ENCODE measurements at regions not wholly inside any gene's neighbourhood (a gene's known extent, or its start where the extent isn't known, plus 50 kb on each side); places are given as distances from the start of the nearest gene placed in this dataset.

GRCh38 chr14:51575349-51576116 lies 76.2 kb upstream of the FRMD6 start:
- no peaks in the 10 kb centered on the region for H3K79me1 ChIP-seq (ENCODE audit: low read depth, low read length)
- no peak overlapping the region for H3K27ac ChIP-seq (replicated peaks; ENCODE audit: low read length)
- no peak overlapping the region for H4K8ac ChIP-seq (ENCODE audit: low read depth, low read length)
- peaks cover 0 to 68% (median 0%) of the 10 kb centered on the region in 3 experiments for H3K27me3 ChIP-seq (ENCODE audit: control insufficient read depth in 3 of 3, insufficient read depth in 3 of 3, low read depth in 1 of 3, low read length in 3 of 3)
- H2BK15ac ChIP-seq (ENCODE audit: low read length) = no peak overlapping the region
- no peak overlapping the region for H3K4me2 ChIP-seq (ENCODE audit: insufficient read depth, low read length, poor library complexity, severe bottlenecking)
- no peak for DNase-seq (ENCODE audit: low spot score)
- no peak overlapping the region for H2BK120ac ChIP-seq (ENCODE audit: low read depth, low read length)
- H2AK5ac ChIP-seq (ENCODE audit: low read depth, low read length) = no peak overlapping the region
- WGBS, 2 donors (ENCODE audit: extremely low coverage in 2 of 2, insufficient read length in 2 of 2, insufficient replicate concordance in 1 of 2) = no CpG with 5 or more reads among the region's 11 CpGs
- no peak overlapping the region for H3K9ac ChIP-seq (ENCODE audit: low read depth, low read length, poor library complexity)
- H2BK12ac ChIP-seq (ENCODE audit: low read length) = no peak overlapping the region
- peaks cover 0 to 1% of the 10 kb centered on the region in 2 donors for H3K4me1 ChIP-seq (ENCODE audit: control insufficient read depth in 2 of 2, insufficient read depth in 1 of 2, low read depth in 1 of 2, low read length in 2 of 2)
- H3K18ac ChIP-seq (ENCODE audit: low read length) = no peak overlapping the region
- no peak overlapping the region for H3K4ac ChIP-seq (ENCODE audit: low read length)
- no peak overlapping the region for H2BK5ac ChIP-seq (ENCODE audit: low read length)
- H2AFZ ChIP-seq (ENCODE audit: low read length) = no peak overlapping the region
- no peak overlapping the region for H3K23ac ChIP-seq (ENCODE audit: low read depth, low read length, poor library complexity)
- H3K4me3 ChIP-seq (ENCODE audit: low read length in 2 of 2) = no peak overlapping the region
- H3K9me3 ChIP-seq (replicated peaks in 1 of 2; ENCODE audit: control insufficient read depth in 2 of 2, insufficient read depth in 1 of 2, low read depth in 1 of 2, low read length in 2 of 2) = no peaks in the 10 kb centered on the region
- no peaks in the 10 kb centered on the region for H3K36me3 ChIP-seq (replicated peaks in 1 of 2; ENCODE audit: control insufficient read depth in 2 of 2, insufficient read depth in 2 of 2, low read length in 2 of 2)
- H3K14ac ChIP-seq (ENCODE audit: low read length) = no peak overlapping the region
- no peak overlapping the region for H4K91ac ChIP-seq (ENCODE audit: low read depth, low read length, poor library complexity)

GRCh38 chr14:51576117-51576430 lies 75.6 kb upstream of the FRMD6 start:
- WGBS, 2 donors (ENCODE audit: extremely low coverage in 2 of 2, insufficient read length in 2 of 2, insufficient replicate concordance in 1 of 2) = no CpG with 5 or more reads among the region's 3 CpGs
- Histone ChIP-seq H3K4me2 (ENCODE audit: insufficient read depth, low read length, poor library complexity, severe bottlenecking) (no peak overlapping the region), H3K23ac (ENCODE audit: low read depth, low read length, poor library complexity) (no peak overlapping the region), H3K79me1 (ENCODE audit: low read depth, low read length) (no peaks in the 10 kb centered on the region), H3K36me3 (replicated peaks in 1 of 2; ENCODE audit: control insufficient read depth in 2 of 2, insufficient read depth in 2 of 2, low read length in 2 of 2) (no peaks in the 10 kb centered on the region), H3K27ac (replicated peaks; ENCODE audit: low read length) (no peak overlapping the region), H4K8ac (ENCODE audit: low read depth, low read length) (no peak overlapping the region), H3K4me1 (ENCODE audit: control insufficient read depth in 2 of 2, insufficient read depth in 1 of 2, low read depth in 1 of 2, low read length in 2 of 2) (peaks cover 0 to 1% of the 10 kb centered on the region in 2 donors), H2BK5ac (ENCODE audit: low read length) (no peak overlapping the region), H3K14ac (ENCODE audit: low read length) (no peak overlapping the region), H2BK120ac (ENCODE audit: low read depth, low read length) (no peak overlapping the region), H3K4me3 (ENCODE audit: low read length in 2 of 2) (no peak overlapping the region), H3K27me3 (ENCODE audit: control insufficient read depth in 3 of 3, insufficient read depth in 3 of 3, low read depth in 1 of 3, low read length in 3 of 3) (peaks cover 0 to 69% (median 0%) of the 10 kb centered on the region in 3 experiments), H2BK15ac (ENCODE audit: low read length) (no peak overlapping the region), H3K9ac (ENCODE audit: low read depth, low read length, poor library complexity) (no peak overlapping the region), H3K18ac (ENCODE audit: low read length) (no peak overlapping the region), H2AK5ac (ENCODE audit: low read depth, low read length) (no peak overlapping the region), H4K91ac (ENCODE audit: low read depth, low read length, poor library complexity) (no peak overlapping the region), H3K4ac (ENCODE audit: low read length) (no peak overlapping the region), H3K9me3 (replicated peaks in 1 of 2; ENCODE audit: control insufficient read depth in 2 of 2, insufficient read depth in 1 of 2, low read depth in 1 of 2, low read length in 2 of 2) (no peaks in the 10 kb centered on the region), H2AFZ (ENCODE audit: low read length) (no peak overlapping the region), H2BK12ac (ENCODE audit: low read length) (no peak overlapping the region)
- DNase-seq (ENCODE audit: low spot score) = no peak

- Histone ChIP-seq H2BK12ac (ENCODE audit: low read length) (no peak overlapping the region), H2BK5ac (ENCODE audit: low read length) (no peak overlapping the region), H3K4me2 (ENCODE audit: insufficient read depth, low read length, poor library complexity, severe bottlenecking) (no peak overlapping the region), H3K27me3 (ENCODE audit: control insufficient read depth in 3 of 3, insufficient read depth in 3 of 3, low read depth in 1 of 3, low read length in 3 of 3) (peaks cover 0 to 62% (median 0%) of the 10 kb centered on the region in 3 experiments), H3K14ac (ENCODE audit: low read length) (no peak overlapping the region), H3K23ac (ENCODE audit: low read depth, low read length, poor library complexity) (no peak overlapping the region), H3K4me3 (ENCODE audit: low read length in 2 of 2) (no peak overlapping the region), H3K9me3 (replicated peaks in 1 of 2; ENCODE audit: control insufficient read depth in 2 of 2, insufficient read depth in 1 of 2, low read depth in 1 of 2, low read length in 2 of 2) (no peaks in the 10 kb centered on the region), H3K36me3 (replicated peaks in 1 of 2; ENCODE audit: control insufficient read depth in 2 of 2, insufficient read depth in 2 of 2, low read length in 2 of 2) (no peaks in the 10 kb centered on the region), H3K27ac (replicated peaks; ENCODE audit: low read length) (no peak overlapping the region), H3K79me1 (ENCODE audit: low read depth, low read length) (no peaks in the 10 kb centered on the region), H2BK120ac (ENCODE audit: low read depth, low read length) (no peak overlapping the region), H3K4me1 (ENCODE audit: control insufficient read depth in 2 of 2, insufficient read depth in 1 of 2, low read depth in 1 of 2, low read length in 2 of 2) (peaks cover 0 to 1% of the 10 kb centered on the region in 2 donors), H4K91ac (ENCODE audit: low read depth, low read length, poor library complexity) (no peak overlapping the region), H4K8ac (ENCODE audit: low read depth, low read length) (no peak overlapping the region), H3K18ac (ENCODE audit: low read length) (no peak overlapping the region), H3K9ac (ENCODE audit: low read depth, low read length, poor library complexity) (no peak overlapping the region), H3K4ac (ENCODE audit: low read length) (no peak overlapping the region), H2AFZ (ENCODE audit: low read length) (no peak overlapping the region), H2BK15ac (ENCODE audit: low read length) (no peak overlapping the region), H2AK5ac (ENCODE audit: low read depth, low read length) (no peak overlapping the region)
- no CpG with 5 or more reads among the region's 1 CpG for WGBS, 2 donors (ENCODE audit: extremely low coverage in 2 of 2, insufficient read length in 2 of 2, insufficient replicate concordance in 1 of 2)
- no peak for DNase-seq (ENCODE audit: low spot score)
These were observed 74.8 kb upstream of the FRMD6 start for GRCh38 chr14:51576879-51577278.

- no peak overlapping the region for H3K4ac ChIP-seq (ENCODE audit: low read length)
- H3K79me1 ChIP-seq (ENCODE audit: low read depth, low read length) = no peaks in the 10 kb centered on the region
- H3K14ac ChIP-seq (ENCODE audit: low read length) = no peak overlapping the region
- no peak overlapping the region for H2BK5ac ChIP-seq (ENCODE audit: low read length)
- no peak overlapping the region for H3K4me3 ChIP-seq (ENCODE audit: low read length in 2 of 2)
- H3K27ac ChIP-seq (replicated peaks; ENCODE audit: low read length) = no peak overlapping the region
- no peak overlapping the region for H2AK5ac ChIP-seq (ENCODE audit: low read depth, low read length)
- H2BK12ac ChIP-seq (ENCODE audit: low read length) = no peak overlapping the region
- no peak overlapping the region for H3K23ac ChIP-seq (ENCODE audit: low read depth, low read length, poor library complexity)
- H3K18ac ChIP-seq (ENCODE audit: low read length) = no peak overlapping the region
- no peaks in the 10 kb centered on the region for H3K9me3 ChIP-seq (replicated peaks in 1 of 2; ENCODE audit: control insufficient read depth in 2 of 2, insufficient read depth in 1 of 2, low read depth in 1 of 2, low read length in 2 of 2)
- no peak overlapping the region for H4K91ac ChIP-seq (ENCODE audit: low read depth, low read length, poor library complexity)
- peaks cover 0 to 1% of the 10 kb centered on the region in 2 donors for H3K4me1 ChIP-seq (ENCODE audit: control insufficient read depth in 2 of 2, insufficient read depth in 1 of 2, low read depth in 1 of 2, low read length in 2 of 2)
- no peak overlapping the region for H2BK120ac ChIP-seq (ENCODE audit: low read depth, low read length)
- DNase-seq (ENCODE audit: low spot score) = no peak
- WGBS, 2 donors (ENCODE audit: extremely low coverage in 2 of 2, insufficient read length in 2 of 2, insufficient replicate concordance in 1 of 2) = no CpG with 5 or more reads among the region's 2 CpGs
- no peak overlapping the region for H3K4me2 ChIP-seq (ENCODE audit: insufficient read depth, low read length, poor library complexity, severe bottlenecking)
- H3K36me3 ChIP-seq (replicated peaks in 1 of 2; ENCODE audit: control insufficient read depth in 2 of 2, insufficient read depth in 2 of 2, low read length in 2 of 2) = no peaks in the 10 kb centered on the region
- no peak overlapping the region for H4K8ac ChIP-seq (ENCODE audit: low read depth, low read length)
- no peak overlapping the region for H2BK15ac ChIP-seq (ENCODE audit: low read length)
- no peak overlapping the region for H2AFZ ChIP-seq (ENCODE audit: low read length)
- no peak overlapping the region for H3K9ac ChIP-seq (ENCODE audit: low read depth, low read length, poor library complexity)
- H3K27me3 ChIP-seq (ENCODE audit: control insufficient read depth in 3 of 3, insufficient read depth in 3 of 3, low read depth in 1 of 3, low read length in 3 of 3) = peaks cover 0 to 44% (median 0%) of the 10 kb centered on the region in 3 experiments
These were observed 72.9 kb upstream of the FRMD6 start for GRCh38 chr14:51578853-51579252.

Data from neuronal stem cell (in vitro differentiated cells).